Gastroesophageal sphincter (tissue), 4 donors: ENCODE measurements at regions not wholly inside any gene's neighbourhood (a gene's known extent, or its start where the extent isn't known, plus 50 kb on each side); places are given as distances from the start of the nearest gene placed in this dataset.

Source experiments
- ATAC-seq: fragments of 150-250 bp; one replicate; pipeline ENCODE4 v1.9.1; 2016; ENCODE audit warnings: mild to moderate bottlenecking, moderate library complexity
- H3K27ac ChIP-seq, 4 donors: fragments of 200-600 bp; sonication (generic) in 3 of 4; 1 replicate in 3 of 4; 2 replicates in 1 of 4; pipeline ENCODE4 v1.5.1; 2016 to 2019
- H3K27me3 ChIP-seq: fragments of 200-600 bp; sonication (generic); one replicate; pipeline ENCODE4 v1.5.1; 2019
- H3K36me3 ChIP-seq, 2 donors: fragments of 200-600 bp; sonication (generic); one replicate each; pipeline ENCODE4 v1.5.1; 2019; ENCODE audit warnings: control low read depth in 1 of 2
- H3K4me1 ChIP-seq, 3 donors: fragments of 200-600 bp; sonication (generic); 1 replicate in 2 of 3; 2 replicates in 1 of 3; pipeline ENCODE4 v1.5.1; 2016 to 2019; ENCODE audit warnings: control low read depth in 2 of 3
- H3K4me3 ChIP-seq, 2 donors: fragments of 200-600 bp; sonication (generic); one replicate each; pipeline ENCODE4 v1.5.1; 2019; ENCODE audit warnings: mild to moderate bottlenecking in 1 of 2, moderate library complexity in 1 of 2
- H3K9me3 ChIP-seq, 3 donors: fragments of 200-600 bp; sonication (generic); one replicate each; pipeline ENCODE4 v1.5.1; 2017 to 2019; ENCODE audit warnings: control low read depth in 2 of 3
- EP300 ChIP-seq: sonication (generic); formaldehyde crosslinking; IDR thresholded peaks from one replicate; pipeline ENCODE4 v1.6.1; 2017; ENCODE audit warnings: antibody characterized with exemption, mild to moderate bottlenecking
- POLR2A ChIP-seq, 2 donors: fragments of 450-650 bp; IDR thresholded peaks; one replicate each; pipeline ENCODE4 v1.6.1; 2017; ENCODE audit warnings: antibody characterized with exemption in 2 of 2, mild to moderate bottlenecking in 2 of 2, moderate library complexity in 1 of 2
- POLR2AphosphoS5 ChIP-seq: sonication (generic); formaldehyde crosslinking; IDR thresholded peaks from one replicate; pipeline ENCODE4 v1.6.1; 2017; ENCODE audit warnings: antibody characterized with exemption
- WGBS, 2 donors: methylation state at CpG; one replicate each; pipeline ENCODE4 v1.1.5; 2018; ENCODE audit warnings: low coverage in 1 of 2; 5-methylcytosine and 5-hydroxymethylcytosine counted together
- TF ChIP-seq, protein P1 (sequence below), 4 experiments: fragments of 200-600 bp in 2 of 4; fragments of 450-650 bp in 2 of 4; sonication (generic) in 1 of 4; IDR thresholded peaks; one replicate each; pipeline ENCODE4 v1.5.1; 2017 to 2019; ENCODE audit warnings: antibody characterized with exemption in 4 of 4, mild to moderate bottlenecking in 2 of 4, moderate library complexity in 2 of 4

GRCh38 chrX:137362583-137362982, 203.3 kb upstream of the ZIC3 start:
- TF ChIP-seq EP300 (no peak), POLR2A (IDR thresholded peaks at IDR 0.05) (no peak), POLR2AphosphoS5 (no peak)
- TF ChIP-seq, protein P1, sequence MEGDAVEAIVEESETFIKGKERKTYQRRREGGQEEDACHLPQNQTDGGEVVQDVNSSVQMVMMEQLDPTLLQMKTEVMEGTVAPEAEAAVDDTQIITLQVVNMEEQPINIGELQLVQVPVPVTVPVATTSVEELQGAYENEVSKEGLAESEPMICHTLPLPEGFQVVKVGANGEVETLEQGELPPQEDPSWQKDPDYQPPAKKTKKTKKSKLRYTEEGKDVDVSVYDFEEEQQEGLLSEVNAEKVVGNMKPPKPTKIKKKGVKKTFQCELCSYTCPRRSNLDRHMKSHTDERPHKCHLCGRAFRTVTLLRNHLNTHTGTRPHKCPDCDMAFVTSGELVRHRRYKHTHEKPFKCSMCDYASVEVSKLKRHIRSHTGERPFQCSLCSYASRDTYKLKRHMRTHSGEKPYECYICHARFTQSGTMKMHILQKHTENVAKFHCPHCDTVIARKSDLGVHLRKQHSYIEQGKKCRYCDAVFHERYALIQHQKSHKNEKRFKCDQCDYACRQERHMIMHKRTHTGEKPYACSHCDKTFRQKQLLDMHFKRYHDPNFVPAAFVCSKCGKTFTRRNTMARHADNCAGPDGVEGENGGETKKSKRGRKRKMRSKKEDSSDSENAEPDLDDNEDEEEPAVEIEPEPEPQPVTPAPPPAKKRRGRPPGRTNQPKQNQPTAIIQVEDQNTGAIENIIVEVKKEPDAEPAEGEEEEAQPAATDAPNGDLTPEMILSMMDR (IDR thresholded peaks at IDR 0.05): no peak
- no peaks in the 10 kb centered on the region for H3K4me1 ChIP-seq
- H3K27me3 ChIP-seq: no peaks in the 10 kb centered on the region
- WGBS, 2 donors: 60 to 72% methylated on average over 2 to 4 of the region's 5 CpGs
- no peaks in the 10 kb centered on the region for H3K9me3 ChIP-seq
- no peak overlapping the region for H3K27ac ChIP-seq
- no peak for ATAC-seq
- H3K4me3 ChIP-seq: no peak overlapping the region
- no peaks in the 10 kb centered on the region for H3K36me3 ChIP-seq

DNA sequence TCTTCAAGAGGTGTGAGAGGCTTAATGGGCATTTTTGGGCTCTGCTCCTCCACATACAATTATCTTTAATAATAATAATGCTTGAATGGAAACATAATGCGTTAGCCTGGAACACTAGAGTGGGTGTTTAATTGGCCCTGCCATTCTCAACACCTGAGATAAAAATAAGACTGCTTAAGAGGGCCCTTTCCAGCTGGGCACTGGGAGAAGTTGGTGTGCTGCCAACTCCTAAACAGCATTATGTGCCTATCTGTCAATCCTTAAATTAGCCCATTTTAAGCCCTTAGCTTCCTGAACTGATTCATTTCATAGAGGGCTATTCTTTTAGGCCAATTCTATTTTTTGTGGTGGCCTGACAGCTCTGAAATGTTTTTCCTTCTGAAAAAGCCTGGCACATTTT, 211.1 kb upstream of the ZIC3 start:
- H3K27ac ChIP-seq: no peak overlapping the region
- no peak for ATAC-seq
- TF ChIP-seq POLR2A (IDR thresholded peaks at IDR 0.05): no peak
- TF ChIP-seq, protein P1 (IDR thresholded peaks at IDR 0.05): no peak
- TF ChIP-seq EP300: no peak
- TF ChIP-seq POLR2AphosphoS5: no peak
- 67% methylated on average over 1 of the region's 1 CpG; no CpG with 5 or more reads in 1 of the 2 donors for whole genome bisulfite sequencing, 2 donors
- H3K27me3 ChIP-seq: no peaks in the 10 kb centered on the region
- H3K36me3 ChIP-seq: no peaks in the 10 kb centered on the region
- no peaks in the 10 kb centered on the region for H3K4me1 ChIP-seq
- H3K9me3 ChIP-seq: no peaks in the 10 kb centered on the region
- H3K4me3 ChIP-seq: no peak overlapping the region

- no peak for ATAC-seq
- no peaks in the 10 kb centered on the region for H3K27me3 ChIP-seq
- TF ChIP-seq POLR2A (IDR thresholded peaks at IDR 0.05) (no peak), POLR2AphosphoS5 (no peak), EP300 (no peak)
- TF ChIP-seq, protein P1 (IDR thresholded peaks at IDR 0.05): no peak
- H3K27ac ChIP-seq: no peak overlapping the region
- H3K36me3 ChIP-seq: no peaks in the 10 kb centered on the region
- H3K9me3 ChIP-seq: no peaks in the 10 kb centered on the region
- H3K4me1 ChIP-seq: no peaks in the 10 kb centered on the region
- no peak overlapping the region for H3K4me3 ChIP-seq
- WGBS, 2 donors: 60% methylated on average over 1 of the region's 1 CpG; no CpG with 5 or more reads in 1 of the 2 donors
Observed at GRCh38 chrX:137353404-137353803, 212.5 kb upstream of the ZIC3 start.

GRCh38 chrX:137352101-137352660, 213.7 kb upstream of the ZIC3 start:
- Histone ChIP-seq H3K9me3 (no peaks in the 10 kb centered on the region), H3K27me3 (no peaks in the 10 kb centered on the region), H3K36me3 (no peaks in the 10 kb centered on the region), H3K4me3 (no peak overlapping the region), H3K27ac (no peak overlapping the region), H3K4me1 (no peaks in the 10 kb centered on the region)
- ATAC-seq: no peak
- no peak for TF ChIP-seq POLR2AphosphoS5
- TF ChIP-seq, protein P1 (IDR thresholded peaks at IDR 0.05): no peak
- no peak for TF ChIP-seq EP300
- no peak for TF ChIP-seq POLR2A (IDR thresholded peaks at IDR 0.05)

GRCh38 chrX:137342969-137343368, 223.0 kb upstream of the ZIC3 start:
- Histone ChIP-seq H3K4me3 (no peak overlapping the region), H3K4me1 (no peaks in the 10 kb centered on the region), H3K36me3 (no peaks in the 10 kb centered on the region), H3K27ac (no peak overlapping the region), H3K27me3 (no peaks in the 10 kb centered on the region), H3K9me3 (no peaks in the 10 kb centered on the region)
- no peak for ATAC-seq
- 44 to 49% methylated on average over 2 to 3 of the region's 3 CpGs for WGBS, 2 donors
- TF ChIP-seq POLR2A (IDR thresholded peaks at IDR 0.05) (no peak), EP300 (no peak), POLR2AphosphoS5 (no peak)
- TF ChIP-seq, protein P1 (IDR thresholded peaks at IDR 0.05): no peak
